RWPE2 (cell line): ENCODE measurements at regions not wholly inside any gene's neighbourhood (a gene's known extent, or its start where the extent isn't known, plus 50 kb on each side); places are given as distances from the start of the nearest gene placed in this dataset.

ENCODE experiments used
- ATAC-seq: fragments of 200-7000 bp; cut with Tn5 transposase; 3 replicates; pipeline ENCODE4 v1.9.1; 2021; ENCODE audit warnings: low read depth
- DNase-seq: peaks from one replicate; pipeline ENCODE4 v3.0.0-alpha.2; 2020; ENCODE audit warnings: low spot score
- H3K27ac ChIP-seq: fragments of 450-650 bp; 2 replicates; pipeline ENCODE4 v1.5.1; 2017; ENCODE audit warnings: mild to moderate bottlenecking; ENCODE audit not compliant: poor library complexity, severe bottlenecking
- H3K27me3 ChIP-seq: fragments of 250-450 bp; sonication (Bioruptor Pico); 2 replicates; pipeline ENCODE4 v1.5.1; 2021; ENCODE audit warnings: mild to moderate bottlenecking, moderate library complexity; ENCODE audit not compliant: insufficient read depth, poor library complexity, severe bottlenecking
- H3K36me3 ChIP-seq: fragments of 250-450 bp; sonication (Bioruptor Pico); 2 replicates; pipeline ENCODE4 v1.5.1; 2020; ENCODE audit warnings: low read depth, mild to moderate bottlenecking, moderate library complexity
- H3K4me1 ChIP-seq: fragments of 250-450 bp; sonication (Bioruptor Pico); 2 replicates; pipeline ENCODE4 v1.5.1; 2021; ENCODE audit warnings: mild to moderate bottlenecking, moderate library complexity; ENCODE audit not compliant: insufficient read depth, poor library complexity, severe bottlenecking
- H3K4me3 ChIP-seq: fragments of 250-450 bp; sonication (Bioruptor Pico); 2 replicates; pipeline ENCODE4 v1.5.1; 2021; ENCODE audit warnings: mild to moderate bottlenecking, moderate library complexity; ENCODE audit not compliant: severe bottlenecking
- H3K9me3 ChIP-seq: fragments of 250-450 bp; sonication (Bioruptor Pico); 2 replicates; pipeline ENCODE4 v1.5.1; 2021; ENCODE audit warnings: mild to moderate bottlenecking, moderate library complexity; ENCODE audit not compliant: severe bottlenecking
- CTCF ChIP-seq: fragments of 450-650 bp; IDR thresholded peaks from one replicate; pipeline ENCODE4 v1.5.1; 2017; ENCODE audit warnings: mild to moderate bottlenecking, moderate library complexity; ENCODE audit not compliant: poor library complexity, severe bottlenecking

- H3K27ac ChIP-seq: no peak overlapping the region
- no peak overlapping the region for H3K4me3 ChIP-seq
- TF ChIP-seq CTCF: no peak
- peaks cover 3% of the 10 kb centered on the region for H3K4me1 ChIP-seq
- ATAC-seq: no peak
- no peaks in the 10 kb centered on the region for H3K9me3 ChIP-seq
- H3K27me3 ChIP-seq: no peaks in the 10 kb centered on the region
- no peaks in the 10 kb centered on the region for H3K36me3 ChIP-seq
- DNase-seq: no peak
Measured at GRCh38 chr18:44513233-44513632, 167.5 kb upstream of the SETBP1 start.

GRCh38 chr18:44514106-44514505 is 166.6 kb upstream of the SETBP1 start:
- Histone ChIP-seq H3K9me3 (no peaks in the 10 kb centered on the region), H3K4me3 (no peak overlapping the region), H3K36me3 (no peaks in the 10 kb centered on the region), H3K4me1 (peaks cover 11% of the 10 kb centered on the region), H3K27me3 (no peaks in the 10 kb centered on the region), H3K27ac (no peak overlapping the region)
- TF ChIP-seq CTCF: no peak
- no peak for ATAC-seq
- no peak for DNase-seq

GRCh38 chr18:44514766-44515165 is 165.9 kb upstream of the SETBP1 start:
- no peak for ATAC-seq
- TF ChIP-seq CTCF: no peak
- Histone ChIP-seq H3K36me3 (no peaks in the 10 kb centered on the region), H3K27me3 (no peaks in the 10 kb centered on the region), H3K27ac (no peak overlapping the region), H3K9me3 (no peaks in the 10 kb centered on the region), H3K4me3 (no peak overlapping the region), H3K4me1 (peaks cover 11% of the 10 kb centered on the region)
- DNase-seq: no peak

- Histone ChIP-seq H3K4me1 (peaks cover 23% of the 10 kb centered on the region), H3K27me3 (no peaks in the 10 kb centered on the region), H3K27ac (no peak overlapping the region), H3K36me3 (no peaks in the 10 kb centered on the region), H3K9me3 (no peaks in the 10 kb centered on the region), H3K4me3 (no peak overlapping the region)
- DNase-seq (no peak), ATAC-seq (no peak)
- TF ChIP-seq CTCF: no peak
Measured at GRCh38 chr18:44516450-44516849, 164.2 kb upstream of the SETBP1 start.

GRCh38 chr18:44517136-44517535 is 163.6 kb upstream of the SETBP1 start:
- ATAC-seq: no peak
- no peak overlapping the region for H3K4me3 ChIP-seq
- H3K27me3 ChIP-seq: no peaks in the 10 kb centered on the region
- no peak for DNase-seq
- TF ChIP-seq CTCF: no peak
- H3K27ac ChIP-seq: no peak overlapping the region
- no peaks in the 10 kb centered on the region for H3K36me3 ChIP-seq
- peaks cover 30% of the 10 kb centered on the region for H3K4me1 ChIP-seq
- H3K9me3 ChIP-seq: no peaks in the 10 kb centered on the region
